ENCODE measurements at regions not wholly inside any gene's neighbourhood (a gene's known extent, or its start where the extent isn't known, plus 50 kb on each side); places are given as distances from the start of the nearest gene placed in this dataset.

- CTCF ChIA-PET = no interaction called here
- no peaks in the 10 kb centered on the region for H3K36me3 Mint-ChIP-seq (ENCODE audit: low read depth)
Observed at GRCh38 chr13:26117620-26118019, 65.8 kb upstream of the SHISA2 start.

GRCh38 chr13:26112843-26113242 is 61.0 kb upstream of the SHISA2 start:
- Mint-ChIP-seq H3K4me1 (no peaks in the 10 kb centered on the region), H3K36me3 (ENCODE audit: low read depth) (no peaks in the 10 kb centered on the region), H3K4me3 (no peak overlapping the region), H3K27me3 (peaks cover 5% of the 10 kb centered on the region), H3K9me3 (no peaks in the 10 kb centered on the region), H3K27ac (no peak overlapping the region)
- CTCF ChIA-PET = no interaction called here
- POLR2A ChIA-PET = no interaction called here
- DNase-seq (no peak), ATAC-seq (ENCODE audit: low read depth) (no peak)
- intact Hi-C loops (cut with micrococcal nuclease) = no loop called here
- TF ChIP-seq CTCF (IDR thresholded peaks at IDR 0.05) = no peak

More at GRCh38 chr13:26117620-26118019, 65.8 kb upstream of the SHISA2 start:
- no peak for ATAC-seq (ENCODE audit: low read depth)
- POLR2A ChIA-PET = no interaction called here
- no peak overlapping the region for H3K4me3 Mint-ChIP-seq
- no peak overlapping the region for H3K27ac Mint-ChIP-seq
- TF ChIP-seq CTCF (IDR thresholded peaks at IDR 0.05) = no peak
- DNase-seq = no peak
- intact Hi-C loops (cut with micrococcal nuclease) = no loop called here
- H3K27me3 Mint-ChIP-seq = peaks cover 5% of the 10 kb centered on the region
- H3K4me1 Mint-ChIP-seq = no peaks in the 10 kb centered on the region
- H3K9me3 Mint-ChIP-seq = no peaks in the 10 kb centered on the region

- peaks cover 4% of the 10 kb centered on the region for H3K27me3 Mint-ChIP-seq
- H3K4me1 Mint-ChIP-seq = no peaks in the 10 kb centered on the region
- ChIA-PET POLR2A (no interaction called here), CTCF (no interaction called here)
- no peak for TF ChIP-seq CTCF (IDR thresholded peaks at IDR 0.05)
- H3K4me3 Mint-ChIP-seq = no peak overlapping the region
- H3K9me3 Mint-ChIP-seq = no peaks in the 10 kb centered on the region
- no peaks in the 10 kb centered on the region for H3K36me3 Mint-ChIP-seq (ENCODE audit: low read depth)
- intact Hi-C loops (cut with micrococcal nuclease) = no loop called here
- ATAC-seq (ENCODE audit: low read depth) = no peak
- DNase-seq = no peak
- H3K27ac Mint-ChIP-seq = no peak overlapping the region
Observed at GRCh38 chr13:26111797-26112196, 60.0 kb upstream of the SHISA2 start.
